Activated CD8-positive, alpha-beta memory T cell treated with anti-CD3 and anti-CD28 coated beads for 4 hours (primary cell): ENCODE measurements at regions not wholly inside any gene's neighbourhood (a gene's known extent, or its start where the extent isn't known, plus 50 kb on each side); places are given as distances from the start of the nearest gene placed in this dataset.
"Not testable (repeated sequence)": the region's sequence is repeated elsewhere in the genome, so short reads cannot be mapped to it uniquely, and the experiment has no call there.

Source experiments
- DNase-seq, 2 donors: peaks; one replicate each; pipeline ENCODE4 v3.0.0-alpha.2; 2020; ENCODE audit warnings: low read depth in 2 of 2

DNA sequence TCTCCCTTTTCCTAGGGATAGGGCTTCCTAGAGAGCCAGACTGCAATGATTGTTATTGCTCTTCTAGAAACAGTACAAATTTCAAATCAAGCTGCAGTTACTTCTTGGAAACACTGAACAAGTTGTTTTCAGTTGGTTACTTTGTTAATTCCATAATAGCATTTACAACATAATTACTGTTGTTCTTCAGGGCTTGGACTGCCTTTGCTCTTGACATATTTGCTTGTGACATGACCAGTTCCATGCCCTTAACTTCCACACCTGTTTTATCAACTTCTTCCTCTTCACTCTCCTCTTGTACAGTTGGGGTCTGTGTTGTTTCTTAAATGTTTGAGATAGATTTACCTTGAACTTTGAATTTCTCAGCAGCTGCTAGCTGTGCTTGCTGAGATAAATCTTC, 104.4 kb downstream of the SEC23IP start:
- no peak for DNase-seq

DNA sequence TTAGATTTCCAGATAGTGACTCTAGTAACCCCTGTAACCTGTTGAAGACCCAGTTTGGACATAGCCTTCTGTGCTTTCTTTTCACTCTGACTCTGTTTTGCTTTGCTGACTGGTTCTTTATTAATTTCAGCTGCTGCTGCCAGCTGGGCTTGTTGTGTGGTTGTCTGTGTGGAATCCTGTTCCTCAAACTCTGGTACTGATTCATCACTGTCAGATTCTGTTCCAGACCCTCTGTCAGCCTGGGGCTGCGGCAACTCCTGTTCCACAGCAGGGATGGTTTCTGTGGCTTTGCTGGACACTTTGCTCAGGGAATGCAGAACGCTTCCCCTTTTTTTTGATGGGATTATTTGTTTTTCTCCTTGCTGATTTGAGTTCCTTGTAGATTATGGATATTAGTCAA, 104.9 kb downstream of the SEC23IP start:
- DNase-seq = no peak

DNA sequence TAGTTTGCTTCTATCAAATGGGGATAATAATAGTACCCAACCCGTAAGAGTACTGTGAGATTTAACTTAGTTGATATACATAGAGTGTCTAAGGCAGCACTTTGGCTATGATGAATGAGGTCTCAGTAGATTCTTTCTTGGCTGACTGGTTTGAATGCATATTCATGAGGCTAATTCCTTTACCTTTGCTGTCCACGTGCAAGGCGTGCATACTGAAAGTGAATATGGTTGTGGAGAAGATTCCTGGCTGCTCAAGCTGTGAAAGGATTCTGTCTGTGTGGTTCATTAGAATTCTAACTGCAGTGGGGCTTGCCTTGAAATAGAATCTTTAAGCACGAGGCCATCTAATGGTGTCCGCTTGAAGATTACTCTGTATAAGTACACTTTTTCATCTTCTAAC, 110.3 kb downstream of the SEC23IP start:
- no peak for DNase-seq

DNA sequence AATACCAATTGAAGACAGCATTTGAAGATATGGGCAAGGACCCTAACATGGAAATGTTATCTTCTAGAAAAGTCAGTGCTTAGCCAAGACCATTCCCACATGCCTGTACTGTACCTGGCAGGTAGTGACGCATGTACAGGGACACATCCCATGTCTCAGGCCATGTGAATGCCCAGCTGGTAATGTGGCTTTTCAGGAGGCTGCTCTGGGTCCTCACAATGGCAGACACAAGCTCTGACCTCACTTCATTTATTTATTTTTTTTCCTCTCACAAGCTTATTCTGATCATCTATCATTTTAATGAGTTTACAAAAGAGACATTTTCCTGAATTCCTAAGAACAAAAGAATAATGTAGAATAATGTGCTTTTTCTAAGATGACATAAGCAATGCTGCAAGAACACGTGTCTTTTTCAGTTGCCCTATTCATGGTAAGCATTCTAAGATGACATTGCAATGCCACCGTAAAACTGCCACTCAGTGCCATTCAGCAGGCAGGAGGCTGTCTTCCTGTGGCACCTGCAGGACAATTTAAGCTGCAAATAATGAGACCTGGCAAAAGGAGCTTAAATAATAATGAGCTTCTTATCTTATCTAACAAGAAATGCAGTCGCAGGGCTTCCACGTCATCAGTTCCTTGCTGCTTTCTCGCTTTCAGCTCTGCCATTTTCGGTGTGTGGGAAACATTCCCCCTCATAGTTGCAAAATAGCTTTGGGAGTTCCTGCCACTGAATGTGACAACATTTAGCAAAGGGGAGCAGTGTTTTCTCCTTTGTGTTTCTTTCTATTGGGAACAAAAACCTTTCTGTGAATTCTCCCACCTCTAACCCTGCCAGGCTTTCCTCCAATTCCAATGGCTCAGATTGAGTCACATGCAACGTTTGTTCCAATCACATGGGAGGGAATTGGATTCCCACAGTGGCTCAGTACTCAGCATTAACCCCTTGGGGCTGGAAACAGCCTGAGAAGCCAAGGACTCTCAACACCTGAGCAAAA, 113.0 kb downstream of the SEC23IP start:
- no peak for DNase-seq

DNA sequence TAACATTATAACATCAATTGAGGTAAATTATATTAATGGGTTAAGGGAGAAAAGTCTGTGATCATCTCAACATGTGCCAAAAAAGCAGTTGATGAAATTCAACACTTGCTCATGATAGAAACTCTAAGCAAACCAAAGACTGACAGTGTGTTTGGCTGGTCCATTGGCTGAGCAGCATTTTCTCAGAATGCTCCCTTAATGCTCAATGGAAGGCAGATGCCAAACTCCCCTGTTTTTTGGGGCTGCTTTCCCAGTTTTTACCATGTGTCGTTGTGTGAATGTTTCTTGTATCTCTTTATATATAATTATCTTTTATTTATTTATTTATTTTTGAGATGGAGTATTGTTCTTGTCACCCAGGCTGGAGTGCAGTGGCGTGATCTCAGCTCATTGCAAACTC, 114.7 kb downstream of the SEC23IP start:
- no peak for DNase-seq

DNA sequence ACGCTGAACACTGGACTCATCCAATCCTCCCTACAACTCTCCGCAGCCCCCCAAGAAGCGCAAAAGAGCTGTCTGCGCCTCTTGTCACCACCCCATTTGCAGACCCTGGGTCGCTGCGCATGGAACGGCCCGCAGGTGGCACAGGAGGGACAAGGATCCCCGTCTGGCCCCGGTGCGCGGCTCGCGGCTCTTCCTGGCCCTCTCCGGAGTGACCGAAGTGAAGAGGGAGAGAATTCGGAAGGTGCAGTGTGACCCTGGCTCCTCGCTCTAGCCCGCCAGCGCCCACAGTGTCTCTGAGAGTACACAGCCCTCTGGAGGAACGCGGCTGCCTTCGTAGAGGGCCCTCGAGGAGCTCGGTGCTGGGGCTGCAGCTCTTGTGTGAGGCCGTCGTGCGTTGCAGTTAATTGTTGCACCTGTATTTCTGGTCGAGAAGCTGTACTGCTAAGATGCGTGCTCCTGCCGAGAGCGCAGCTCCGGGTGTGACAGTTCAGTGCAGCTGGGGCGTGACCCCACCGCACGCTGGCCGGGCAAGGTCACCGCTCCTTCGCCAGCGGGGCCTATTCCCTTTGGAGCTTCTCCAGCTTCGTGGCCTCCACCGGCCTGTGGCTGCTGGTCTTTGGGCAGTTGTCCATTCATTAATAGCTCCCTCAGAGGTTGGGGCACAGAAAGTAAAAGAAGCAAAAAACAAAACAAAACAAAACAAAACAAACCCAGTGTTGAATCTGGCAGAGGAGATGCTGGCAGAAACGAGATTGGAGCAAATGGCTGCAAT, 119.0 kb downstream of the SEC23IP start:
- DNase-seq = no peak

DNA sequence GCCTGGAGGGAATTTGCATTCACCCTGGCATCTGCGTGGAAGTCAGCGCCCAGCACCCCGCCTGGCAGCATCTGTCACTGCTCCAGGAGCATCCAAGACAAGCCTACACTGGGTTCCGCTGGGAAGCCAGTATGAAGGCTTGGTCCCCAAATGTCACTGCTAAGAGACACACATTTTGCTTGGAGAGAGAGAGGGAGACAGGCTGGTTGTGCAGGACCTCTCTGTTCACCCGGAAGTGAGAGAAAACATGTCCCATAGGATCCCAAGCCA, 119.5 kb downstream of the SEC23IP start:
- no peak for DNase-seq

DNA sequence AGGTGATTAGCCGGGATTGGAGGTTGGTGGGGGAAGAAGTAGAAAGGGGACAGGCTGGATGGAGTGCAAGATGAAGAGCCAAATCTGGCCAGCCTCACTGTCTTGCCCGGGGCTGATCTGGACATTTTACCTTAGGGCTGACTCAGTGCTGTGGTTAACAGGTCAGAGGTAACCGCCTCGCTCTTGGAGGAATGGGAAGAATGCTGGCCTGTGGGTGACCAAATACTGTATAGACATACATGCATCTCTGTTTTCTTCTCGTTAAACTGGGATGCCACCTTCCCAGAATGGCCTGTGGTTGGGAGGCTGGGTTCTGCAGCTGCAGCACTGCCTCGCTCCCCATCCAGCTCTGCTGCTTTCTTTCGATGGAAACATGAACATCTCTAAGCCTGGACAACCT, 120.0 kb downstream of the SEC23IP start:
- DNase-seq = no peak

DNA sequence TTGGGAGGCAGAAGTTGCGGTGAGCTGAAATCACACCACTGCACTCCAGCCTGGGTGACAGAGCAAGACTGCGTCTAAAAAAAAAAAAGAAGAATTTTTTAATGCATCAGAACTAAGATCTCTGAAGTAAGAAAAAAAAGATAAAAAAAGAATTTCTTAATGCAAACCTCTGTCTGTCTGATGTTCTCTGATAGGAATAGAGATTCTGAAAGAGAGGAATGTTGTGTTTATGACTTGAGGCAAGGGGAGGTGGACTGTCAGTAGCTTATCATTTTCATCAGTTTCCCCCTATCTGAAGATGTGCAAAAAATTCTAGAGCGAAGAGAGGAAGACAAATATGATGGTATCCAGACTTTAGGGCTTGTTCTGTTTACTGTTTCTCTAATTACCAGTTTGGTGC, 121.5 kb downstream of the SEC23IP start:
- DNase-seq = no peak

DNA sequence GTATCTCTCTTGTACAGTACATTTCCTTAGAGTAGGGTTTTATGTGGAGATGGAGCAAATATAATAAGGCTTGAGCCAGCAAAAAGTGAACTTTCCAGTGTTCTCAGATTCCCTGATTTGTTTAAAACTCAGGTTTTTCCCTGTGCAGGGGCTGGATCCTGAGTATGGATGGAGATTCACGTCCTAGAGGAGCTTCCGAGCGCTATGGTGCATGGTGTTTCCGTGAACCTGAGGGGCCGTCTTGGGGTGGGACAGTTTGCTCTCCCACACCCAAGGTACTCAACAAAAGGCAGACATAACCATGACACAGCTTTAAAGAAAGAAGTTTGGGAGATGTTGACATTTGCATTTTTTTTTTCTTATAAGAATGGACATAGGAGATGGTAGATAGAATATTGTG, 122.5 kb downstream of the SEC23IP start:
- no peak for DNase-seq

DNA sequence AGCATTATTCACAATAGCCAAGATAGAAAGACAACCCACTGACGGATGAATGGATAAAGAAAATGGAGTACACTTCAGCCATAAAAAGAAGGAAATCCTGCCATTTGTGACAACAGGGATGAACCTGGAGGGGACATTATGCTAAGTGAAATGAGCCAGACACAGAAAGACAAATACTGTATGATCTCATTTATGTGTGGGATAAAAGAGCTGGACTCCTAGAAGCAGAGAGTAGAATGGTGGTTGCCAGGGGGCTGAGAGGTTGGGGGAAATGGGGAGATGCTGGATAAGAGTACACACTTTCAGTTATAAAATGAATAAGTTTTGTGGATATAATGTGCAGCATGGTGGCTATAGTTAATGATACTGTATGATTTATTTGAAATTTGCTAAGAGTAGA, 124.4 kb downstream of the SEC23IP start:
- DNase-seq = no peak

DNA sequence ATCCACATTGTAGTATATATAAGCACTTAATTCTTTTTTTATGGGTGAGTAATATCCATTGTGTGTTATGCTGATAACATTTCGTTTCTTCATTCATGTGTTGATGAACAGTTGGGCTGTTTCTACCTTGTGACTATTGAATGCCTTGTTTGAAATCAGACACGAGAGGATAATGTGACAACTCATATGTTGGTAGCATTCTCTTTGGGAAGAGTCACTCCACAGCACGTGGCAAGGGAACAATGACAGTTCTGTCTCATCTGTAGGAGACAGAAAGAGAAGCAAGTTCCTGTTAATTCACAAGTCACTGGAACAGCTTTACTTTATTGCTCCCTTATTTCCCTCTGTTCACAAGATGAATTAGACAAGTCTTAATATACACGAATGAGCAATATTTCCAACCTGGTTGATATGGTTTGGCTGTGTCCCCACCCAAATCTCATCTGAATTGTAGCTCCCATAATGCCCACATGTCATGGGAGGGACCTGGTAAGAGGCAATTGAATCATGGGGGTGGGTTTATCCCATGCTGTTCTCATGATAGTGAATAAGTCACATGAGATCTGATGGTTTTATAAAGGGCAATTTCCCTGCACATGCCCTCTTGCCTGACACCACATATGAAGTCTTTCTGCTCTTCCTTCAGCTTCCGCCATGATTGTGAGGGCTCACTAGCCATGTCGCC, 125.3 kb downstream of the SEC23IP start:
- no peak for DNase-seq

DNA sequence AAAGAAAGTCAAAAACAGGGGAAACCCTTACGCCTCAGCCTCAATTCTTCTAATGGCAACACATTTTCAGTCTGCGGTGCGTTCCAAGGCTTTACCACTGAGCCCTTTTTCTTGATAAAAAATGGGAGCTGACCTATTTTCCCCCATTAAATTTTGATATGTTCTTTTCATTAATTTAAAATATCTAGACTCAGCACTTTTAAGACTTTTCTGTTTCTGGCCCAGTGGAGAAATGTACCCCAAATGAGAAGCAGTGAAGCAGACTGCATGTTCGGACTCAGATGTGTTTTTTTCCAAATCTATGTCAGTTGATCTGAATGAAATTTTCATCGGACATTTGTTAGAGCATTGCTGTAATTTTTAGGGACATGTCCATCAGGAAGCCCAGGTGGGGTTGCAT, 126.2 kb downstream of the SEC23IP start:
- DNase-seq = no peak

DNA sequence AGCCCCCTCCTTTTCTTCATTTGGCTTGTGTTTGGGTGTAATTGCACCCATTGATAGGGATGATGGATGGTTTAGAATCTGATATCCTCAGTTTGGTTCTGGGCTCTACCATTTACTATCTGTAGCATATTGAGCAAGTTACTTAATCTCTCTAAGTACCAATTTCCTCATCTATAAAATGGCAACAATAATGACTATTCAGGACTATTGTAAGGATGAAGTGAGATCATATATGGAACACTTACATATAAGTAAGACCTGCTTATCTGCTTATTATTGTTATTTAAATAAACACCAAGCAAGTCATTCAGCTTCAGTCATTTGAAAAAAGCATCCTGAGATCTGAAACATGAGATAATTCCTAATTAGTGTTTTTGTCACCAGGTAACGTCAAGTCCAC, 127.0 kb downstream of the SEC23IP start:
- DNase-seq = no peak

DNA sequence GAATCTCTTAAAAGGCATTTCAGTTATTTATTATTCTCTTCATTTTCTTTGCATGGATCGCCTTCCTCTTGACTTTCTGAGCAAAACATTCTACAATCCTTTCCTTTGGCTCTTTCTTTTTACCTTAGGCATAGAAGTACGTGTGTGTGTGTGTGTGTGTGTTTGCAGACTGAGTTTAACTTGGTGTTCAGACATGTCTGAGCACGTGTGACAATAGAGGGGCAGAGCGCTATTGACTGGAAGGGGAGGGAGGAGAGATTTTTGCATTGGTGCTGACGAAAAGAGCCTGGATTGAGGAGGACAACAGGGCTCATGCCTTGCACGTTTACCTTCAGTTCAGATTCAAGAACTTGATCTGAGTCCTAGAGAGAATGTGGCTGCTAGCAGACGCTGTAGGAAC, 129.8 kb downstream of the SEC23IP start:
- DNase-seq = no peak

DNA sequence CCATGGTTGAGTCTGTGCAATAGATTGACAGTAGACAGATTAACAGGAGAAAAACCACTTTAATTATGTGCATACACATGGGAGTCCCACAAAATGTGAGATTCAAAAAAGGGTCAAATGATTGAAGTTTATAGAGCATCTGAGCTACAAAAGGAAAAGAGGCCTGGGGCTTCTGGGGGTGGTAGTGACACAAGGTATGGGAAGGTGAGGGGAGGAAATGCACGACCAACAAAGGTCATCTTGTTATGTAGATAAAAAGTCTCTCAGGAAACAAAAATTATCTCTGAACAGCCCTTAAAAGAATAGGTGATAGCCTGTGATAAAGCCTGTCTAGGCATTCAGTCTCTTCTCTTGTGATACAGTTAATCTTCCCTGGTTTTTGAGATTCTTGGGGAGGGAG, 141.7 kb downstream of the SEC23IP start:
- no peak for DNase-seq

DNA sequence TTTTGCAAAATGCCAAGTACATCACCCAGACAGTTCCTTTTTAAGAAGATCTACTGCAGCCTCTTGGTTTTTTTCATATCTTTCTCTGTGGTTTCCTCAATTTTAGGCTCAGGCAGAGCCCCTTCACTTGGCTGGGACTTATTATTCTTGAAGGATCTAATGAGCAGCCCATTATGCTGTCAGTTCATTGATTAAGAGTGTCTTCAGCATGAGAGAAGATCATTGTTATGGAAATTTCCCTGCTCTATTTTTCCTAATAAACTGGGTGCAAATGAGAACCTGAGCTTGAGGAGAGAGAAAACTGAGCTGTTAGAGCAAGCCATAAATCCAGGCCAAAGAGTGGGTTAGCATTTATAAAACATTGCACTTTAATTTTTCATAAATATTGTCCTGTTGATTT, 146.5 kb downstream of the SEC23IP start:
- DNase-seq = no peak

DNA sequence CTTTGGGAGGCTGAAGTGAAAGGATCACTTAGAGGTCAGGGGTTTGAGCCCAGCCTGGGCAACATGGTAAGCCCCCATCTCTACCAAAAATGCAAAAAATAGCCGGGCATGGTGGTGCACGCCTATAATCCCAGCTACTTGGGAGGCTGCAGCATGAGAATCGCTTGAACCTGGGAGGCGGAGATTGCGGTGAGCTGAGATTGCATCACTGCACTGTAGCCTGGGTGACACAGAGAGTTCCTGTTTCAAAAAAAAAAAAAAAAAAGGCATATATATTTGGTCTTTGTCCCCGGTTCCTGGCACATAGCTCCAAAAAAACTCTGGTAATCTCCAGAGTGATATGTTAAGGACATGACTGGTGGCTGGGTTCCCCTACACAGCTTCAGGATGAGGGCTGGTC, 147.3 kb downstream of the SEC23IP start:
- DNase-seq = no peak

DNA sequence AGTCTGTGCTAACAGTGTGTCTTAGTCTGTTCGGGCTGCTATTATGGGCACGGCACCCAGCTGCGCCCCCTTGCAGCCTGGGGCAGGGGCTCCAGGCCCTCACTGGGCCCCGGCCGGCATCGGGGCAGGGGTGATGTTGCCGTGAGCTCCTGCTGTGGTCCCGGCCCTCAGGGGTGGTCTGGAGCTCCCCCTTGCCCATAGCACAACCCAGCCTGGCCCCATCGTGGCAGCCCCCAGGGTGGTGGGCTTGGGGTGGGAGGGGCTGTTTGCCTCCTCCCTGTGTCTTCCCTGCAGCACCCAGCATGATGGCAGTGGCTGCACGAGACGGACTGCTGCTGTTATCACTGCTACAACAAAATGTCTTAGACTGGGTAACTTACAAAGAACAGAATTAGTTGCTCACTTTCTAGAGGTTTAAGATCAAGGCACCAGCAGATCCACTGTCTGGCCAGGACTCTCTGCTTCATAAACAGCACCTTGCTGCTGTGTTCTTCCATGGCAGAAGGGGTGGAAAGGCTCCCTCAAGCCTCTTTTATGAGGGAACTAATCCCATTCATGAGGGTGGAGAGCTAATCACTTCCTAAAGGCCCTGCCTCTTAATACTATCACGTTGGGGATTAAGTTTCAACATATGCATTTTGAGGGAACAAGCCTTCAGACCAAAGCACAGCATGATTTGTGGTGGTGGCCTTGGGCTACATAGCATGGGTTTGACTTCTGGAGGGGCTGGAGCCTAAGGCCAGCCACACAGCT, 149.5 kb downstream of the SEC23IP start:
- DNase-seq = no peak

DNA sequence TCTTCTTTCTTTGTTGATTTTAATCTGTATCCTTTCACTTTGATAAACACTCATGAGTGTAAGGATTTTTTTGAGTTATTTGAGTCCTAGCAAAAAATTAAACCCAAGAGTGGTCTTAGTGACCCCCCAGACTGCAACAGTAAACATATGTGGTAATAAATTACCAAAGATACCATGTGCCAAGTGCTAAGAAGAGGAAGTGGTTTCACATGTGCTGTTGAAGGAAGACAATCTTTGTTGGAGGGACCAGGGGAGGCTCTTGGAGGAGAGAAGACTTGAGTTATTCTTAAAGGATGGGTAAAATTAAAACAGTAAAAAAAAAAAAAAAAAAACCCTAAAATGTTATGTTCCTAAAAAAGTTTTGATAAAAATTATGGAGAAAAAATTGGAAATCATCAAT, 150.2 kb downstream of the SEC23IP start:
- DNase-seq = no peak

DNA sequence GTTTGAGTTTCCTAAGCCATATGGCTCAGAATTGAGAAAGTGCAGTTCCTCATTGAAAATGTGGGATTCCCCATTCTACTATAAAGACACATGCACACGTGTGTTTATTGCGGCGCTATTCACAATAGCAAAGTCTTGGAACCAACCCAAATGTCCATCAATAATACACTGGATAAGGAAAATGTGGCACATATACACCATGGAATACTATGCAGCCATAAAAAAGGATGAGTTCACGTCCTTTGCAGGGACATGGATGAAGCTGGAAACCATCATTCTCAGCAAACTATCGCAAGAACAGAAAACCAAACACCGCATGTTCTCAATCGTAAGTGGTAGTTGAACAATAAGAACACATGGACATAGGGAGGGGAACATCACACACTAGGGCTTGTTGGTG, 154.8 kb downstream of the SEC23IP start:
- not testable (repeated sequence) for DNase-seq

DNA sequence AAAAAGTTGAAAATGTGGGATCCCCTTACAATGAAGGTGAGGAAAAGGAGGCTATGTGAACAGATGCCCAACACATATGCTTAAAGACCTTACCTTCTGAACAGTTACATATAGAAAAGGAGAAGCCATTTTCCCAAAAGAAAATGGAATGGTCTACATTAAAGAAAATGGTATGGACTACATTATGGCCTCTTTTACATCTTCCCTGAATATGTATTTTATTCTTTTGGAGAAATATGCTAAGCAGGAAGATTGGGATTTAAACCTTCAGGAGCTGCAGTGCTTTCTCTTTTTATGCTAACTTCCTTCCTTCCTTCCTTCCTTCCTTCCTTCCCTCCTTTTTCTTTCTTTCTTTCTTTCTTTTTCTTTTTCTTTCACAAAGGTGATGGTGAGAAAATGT, 155.4 kb downstream of the SEC23IP start:
- DNase-seq = no peak
